K562 (cell line): ENCODE measurements at regions not wholly inside any gene's neighbourhood (a gene's known extent, or its start where the extent isn't known, plus 50 kb on each side); places are given as distances from the start of the nearest gene placed in this dataset.

Experiments used
- ATAC-seq: fragments of 200-7000 bp; cut with Tn5 transposase; 3 replicates; pipeline ENCODE4 v1.9.1; 2020; ENCODE audit warnings: moderate library complexity
- BruUV-seq: library from RNA; stranded (reverse); fragments of 400-500 nt; replicated peaks from 2 replicates; lab custom pipeline; 2021; lab: Mats Ljungman, UMichigan
- CTCF ChIA-PET: fragments of 300-600 bp; formaldehyde crosslinking; extraction: SDS; loops from one replicate; lab custom pipeline; 2021; ENCODE audit warnings: low intra/inter-chr PET ratio; lab: Yijun Ruan, JAX
- POLR2A ChIA-PET: fragments of 300-600, 350-650 bp; sonication (Branson Sonifier 250); formaldehyde crosslinking; extraction: SDS; loops from one replicate; lab custom pipeline; 2021; ENCODE audit warnings: antibody characterized with exemption, inconsistent platforms; lab: Yijun Ruan, JAX
- DNase-seq, 4 experiments: peaks; one replicate each; pipeline versions ENCODE4 v3.0.0 to v3.0.0-alpha.2; 2011 to 2018; ENCODE audit warnings: low spot score in 3 of 4, mixed read lengths in 3 of 4; ENCODE audit errors: extremely low read depth in 1 of 4
- FAIRE-seq: peaks from 2 replicates; lab custom pipeline; 2011; peaks lifted over from hg19 to GRCh38; lab: Jason Lieb, UNC
- H2AFZ ChIP-seq: 2 replicates; pipeline ENCODE4 v1.6.0; 2011; ENCODE audit warnings: low read depth, low read length, control low read depth, inconsistent platforms
- H3K27ac ChIP-seq: fragments of 200-600 bp; 3 replicates; pipeline ENCODE4 v1.8.0; 2011; ENCODE audit warnings: low read depth, mild to moderate bottlenecking, control low read depth, inconsistent platforms, low read length, moderate library complexity, mixed read lengths; ENCODE audit errors: extremely low read depth
- H3K27me3 ChIP-seq, 2 experiments: fragments of 300-600 bp in 1 of 2; 2 replicates in 1 of 2; 3 replicates in 1 of 2; pipeline versions ENCODE4 v1.6.0 to v1.8.0; 2011; ENCODE audit warnings: inconsistent platforms in 2 of 2, low read length in 2 of 2, mild to moderate bottlenecking in 1 of 2, mixed read lengths in 1 of 2, moderate library complexity in 1 of 2; ENCODE audit not compliant: control insufficient read depth in 2 of 2, insufficient read depth in 2 of 2
- H3K36me3 ChIP-seq: fragments of 300-600 bp; 3 replicates; pipeline ENCODE4 v1.8.0; 2011; ENCODE audit warnings: mild to moderate bottlenecking, low read length, inconsistent platforms; ENCODE audit not compliant: control insufficient read depth, insufficient read depth
- H3K4me1 ChIP-seq, 2 experiments: fragments of 200-600 bp in 1 of 2; replicated peaks in 1 of 2; 2 replicates in 1 of 2; 3 replicates in 1 of 2; pipeline versions ENCODE4 v1.5.1 to v1.8.0; 2011; ENCODE audit warnings: inconsistent platforms in 2 of 2, low read length in 2 of 2, mild to moderate bottlenecking in 1 of 2, mixed read lengths in 1 of 2, moderate library complexity in 1 of 2; ENCODE audit not compliant: control insufficient read depth in 2 of 2, insufficient read depth in 2 of 2
- H3K4me2 ChIP-seq: 2 replicates; pipeline ENCODE4 v1.6.1; 2011; ENCODE audit warnings: low read length, control low read depth, inconsistent platforms, mixed read lengths; ENCODE audit not compliant: insufficient read depth
- H3K4me3 ChIP-seq: fragments of 200-600 bp; sonication (generic), shearing (Covaris generic); 2 replicates; pipeline ENCODE4 v1.5.1; 2016; ENCODE audit warnings: control low read depth, inconsistent platforms
- H3K79me2 ChIP-seq: fragments of 200-600 bp; 3 replicates; pipeline ENCODE4 v1.8.0; 2011; ENCODE audit warnings: low read length, inconsistent platforms; ENCODE audit not compliant: control insufficient read depth, insufficient read depth
- H3K9ac ChIP-seq, 2 experiments: 2 replicates each; pipeline versions ENCODE4 v1.6.0 to v1.6.1; 2011; ENCODE audit warnings: low read depth in 2 of 2, low read length in 2 of 2, control low read depth in 1 of 2, inconsistent platforms in 1 of 2, mild to moderate bottlenecking in 1 of 2, mixed read lengths in 1 of 2; ENCODE audit not compliant: insufficient read depth in 1 of 2
- H3K9me1 ChIP-seq: one replicate; pipeline ENCODE4 v1.6.0; 2011; ENCODE audit warnings: inconsistent platforms, mild to moderate bottlenecking, low read length, moderate library complexity; ENCODE audit not compliant: control insufficient read depth, insufficient read depth
- H3K9me3 ChIP-seq: replicated peaks from 2 replicates; pipeline ENCODE4 v1.5.1; 2011; ENCODE audit warnings: low read depth, low read length, inconsistent platforms; ENCODE audit not compliant: control insufficient read depth, insufficient read depth
- H4K20me1 ChIP-seq: replicated peaks from 2 replicates; pipeline ENCODE4 v1.6.1; 2011; ENCODE audit warnings: low read length, inconsistent platforms, mixed read lengths; ENCODE audit not compliant: control insufficient read depth, insufficient read depth
- EHMT2 ChIP-seq: fragments of 450-650 bp; IDR thresholded peaks from 2 replicates; pipeline ENCODE4 v1.6.1; 2018; ENCODE audit warnings: antibody characterized with exemption
- ETS2 ChIP-seq: IDR thresholded peaks from 2 replicates; pipeline ENCODE4 v1.6.1; 2016; ENCODE audit warnings: borderline replicate concordance, missing genetic modification characterization, mild to moderate bottlenecking, moderate library complexity, missing compliant biosample characterization; ENCODE audit not compliant: poor library complexity, severe bottlenecking
- ETV5 ChIP-seq: sonication (generic); formaldehyde crosslinking; IDR thresholded peaks from 2 replicates; pipeline ENCODE4 v1.4.0; 2020; ENCODE audit warnings: low read depth, mild to moderate bottlenecking, missing genetic modification reagents
- HLTF ChIP-seq: fragments of 450-650 bp; IDR thresholded peaks from 2 replicates; pipeline ENCODE4 v1.6.1; 2016
- KHSRP ChIP-seq: fragments of 450-650 bp; IDR thresholded peaks from 2 replicates; pipeline ENCODE4 v1.6.1; 2017
- MCM7 ChIP-seq, 2 experiments: fragments of 450-650 bp; IDR thresholded peaks; 2 replicates each; pipeline ENCODE4 v1.6.1; 2016 to 2018
- NR4A1 ChIP-seq, 2 experiments: fragments of 250-450 bp in 1 of 2; fragments of 450-650 bp in 1 of 2; sonication (Bioruptor Pico) in 1 of 2; IDR thresholded peaks; 2 replicates each; pipeline versions ENCODE4 v1.4.0 to v1.6.1; 2016 to 2020; ENCODE audit warnings: mild to moderate bottlenecking in 2 of 2, missing compliant biosample characterization in 1 of 2, missing genetic modification characterization in 1 of 2, moderate library complexity in 1 of 2
- RB1 ChIP-seq: fragments of 450-650 bp; IDR thresholded peaks from 2 replicates; pipeline ENCODE4 v1.6.1; 2017; ENCODE audit warnings: low read depth, mild to moderate bottlenecking
- RFX1 ChIP-seq: fragments of 450-650 bp; IDR thresholded peaks from 2 replicates; pipeline ENCODE4 v1.6.1; 2016; ENCODE audit warnings: mild to moderate bottlenecking, moderate library complexity
- SAFB ChIP-seq: fragments of 200-400 bp; formaldehyde crosslinking; IDR thresholded peaks from 2 replicates; pipeline ENCODE4 v1.6.1; 2017; ENCODE audit warnings: low read depth, low read length, borderline replicate concordance
- SMAD2 ChIP-seq: fragments of 150-350 bp; IDR thresholded peaks from 2 replicates; pipeline ENCODE4 v1.6.1; 2014; ENCODE audit warnings: low read depth, mild to moderate bottlenecking, low read length
- SMARCE1 ChIP-seq: fragments of 450-650 bp; IDR thresholded peaks from 2 replicates; pipeline ENCODE4 v1.7.1; 2016; ENCODE audit warnings: mild to moderate bottlenecking
- TAF7 ChIP-seq: fragments of 450-650 bp; IDR thresholded peaks from 2 replicates; pipeline ENCODE4 v1.6.1; 2016; ENCODE audit warnings: missing genetic modification characterization, missing compliant biosample characterization
- TAL1 ChIP-seq: fragments of 450-650 bp; IDR thresholded peaks from 2 replicates; pipeline ENCODE4 v1.6.1; 2016; ENCODE audit warnings: mild to moderate bottlenecking
- TCF15 ChIP-seq: fragments of 250-450 bp; sonication (Bioruptor Pico); IDR thresholded peaks from 2 replicates; pipeline ENCODE4 v1.8.0; 2022; ENCODE audit warnings: moderate library complexity, mild to moderate bottlenecking, inconsistent platforms
- ZEB2 ChIP-seq: fragments of 450-650 bp; IDR thresholded peaks from 2 replicates; pipeline ENCODE4 v1.6.1; 2016
- ZNF134 ChIP-seq: fragments of 250-450 bp; sonication (Bioruptor Pico); conservative IDR thresholded peaks from 2 replicates; pipeline ENCODE4 v1.4.0; 2020
- ZNF589 ChIP-seq: fragments of 200-800 bp; sonication (Bioruptor generic); IDR thresholded peaks from 2 replicates; pipeline ENCODE4 v1.6.1; 2016; ENCODE audit warnings: low read depth, missing genetic modification characterization, missing compliant biosample characterization
- WGBS: fragments of 100-300 bp; shearing (Covaris generic); methylation state at CpG from one replicate; pipeline ENCODE4 v1.1.6; 2016; ENCODE audit warnings: low coverage, mixed read lengths; ENCODE audit not compliant: insufficient coverage; ENCODE audit errors: missing lambda C conversion rate; 5-methylcytosine and 5-hydroxymethylcytosine counted together
- in situ Hi-C: fragments of 300-500 bp; cut with MboI; formaldehyde crosslinking; loops from 4 replicates; pipeline ENCODE4 v1.15.0; 2018; ENCODE audit warnings: inconsistent platforms, mixed read lengths
- intact Hi-C: fragments of 100-400 bp; cut with micrococcal nuclease; formaldehyde crosslinking; loops from 2 replicates; pipeline ENCODE4 v1.14.2; 2022
- TF ChIP-seq, protein P1 (sequence below): fragments of 450-650 bp; conservative IDR thresholded peaks from 2 replicates; pipeline ENCODE4 v1.6.1; 2016; ENCODE audit warnings: missing genetic modification characterization, low read depth, mild to moderate bottlenecking, missing compliant biosample characterization, moderate library complexity
- TF ChIP-seq, protein P2 (sequence below): fragments of 450-650 bp; IDR thresholded peaks from 2 replicates; pipeline ENCODE4 v1.6.1; 2016; ENCODE audit warnings: borderline replicate concordance

DNA sequence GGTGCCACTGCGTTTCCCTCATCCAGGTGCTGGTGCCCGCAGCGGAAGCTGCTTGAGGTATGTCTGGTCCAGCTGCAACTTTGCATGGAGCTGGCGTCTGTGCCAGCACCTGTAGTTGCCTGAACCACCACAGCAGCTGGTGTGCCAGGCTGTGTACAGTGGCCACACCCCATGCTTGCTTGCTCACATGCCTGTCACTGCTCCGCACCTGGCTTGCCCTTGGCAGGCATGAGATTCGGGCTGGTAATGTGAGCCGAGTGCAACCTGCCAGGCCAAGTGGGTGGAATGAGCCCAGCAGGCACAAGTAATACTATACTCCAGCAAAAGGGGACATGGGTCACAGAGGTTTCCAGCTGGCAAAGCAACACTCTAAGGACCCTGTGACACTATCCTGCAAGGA is 1123.3 kb upstream of the ACVR2A start:
- Histone ChIP-seq H3K4me1 (no peaks in the 10 kb centered on the region), H2AFZ (no peak overlapping the region), H3K27ac (no peak overlapping the region), H3K79me2 (no peaks in the 10 kb centered on the region), H3K36me3 (no peaks in the 10 kb centered on the region), H3K4me2 (no peak overlapping the region), H3K9me3 (peaks cover 2% of the 10 kb centered on the region; the same call in 1 of the 2 replicates), H3K27me3 (no peaks in the 10 kb centered on the region), H3K9me1 (no peaks in the 10 kb centered on the region), H3K9ac (no peak overlapping the region), H3K4me3 (no peak overlapping the region), H4K20me1 (no peaks in the 10 kb centered on the region)
- no peak for ATAC-seq
- TF ChIP-seq, protein P1, sequence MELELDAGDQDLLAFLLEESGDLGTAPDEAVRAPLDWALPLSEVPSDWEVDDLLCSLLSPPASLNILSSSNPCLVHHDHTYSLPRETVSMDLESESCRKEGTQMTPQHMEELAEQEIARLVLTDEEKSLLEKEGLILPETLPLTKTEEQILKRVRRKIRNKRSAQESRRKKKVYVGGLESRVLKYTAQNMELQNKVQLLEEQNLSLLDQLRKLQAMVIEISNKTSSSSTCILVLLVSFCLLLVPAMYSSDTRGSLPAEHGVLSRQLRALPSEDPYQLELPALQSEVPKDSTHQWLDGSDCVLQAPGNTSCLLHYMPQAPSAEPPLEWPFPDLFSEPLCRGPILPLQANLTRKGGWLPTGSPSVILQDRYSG (tag) = no peak
- TF ChIP-seq RFX1 (no peak), ZEB2 (no peak), EHMT2 (no peak), RB1 (no peak), TAL1 (no peak), ZNF134 (CRISPR knock-in tag) (no peak), SMARCE1 (no peak), ZNF589 (CRISPR knock-in tag) (no peak), HLTF (no peak), ETV5 (no peak), MCM7 (IDR thresholded peaks at IDR 0.05) (no peak), KHSRP (no peak), TCF15 (CRISPR knock-in tag) (no peak), TAF7 (tag) (no peak), SMAD2 (no peak), NR4A1 (CRISPR knock-in tag; IDR thresholded peaks at IDR 0.05) (no peak), NR4A1 (tag; IDR thresholded peaks at IDR 0.05) (no peak), SAFB (no peak), ETS2 (no peak)
- TF ChIP-seq, protein P2, sequence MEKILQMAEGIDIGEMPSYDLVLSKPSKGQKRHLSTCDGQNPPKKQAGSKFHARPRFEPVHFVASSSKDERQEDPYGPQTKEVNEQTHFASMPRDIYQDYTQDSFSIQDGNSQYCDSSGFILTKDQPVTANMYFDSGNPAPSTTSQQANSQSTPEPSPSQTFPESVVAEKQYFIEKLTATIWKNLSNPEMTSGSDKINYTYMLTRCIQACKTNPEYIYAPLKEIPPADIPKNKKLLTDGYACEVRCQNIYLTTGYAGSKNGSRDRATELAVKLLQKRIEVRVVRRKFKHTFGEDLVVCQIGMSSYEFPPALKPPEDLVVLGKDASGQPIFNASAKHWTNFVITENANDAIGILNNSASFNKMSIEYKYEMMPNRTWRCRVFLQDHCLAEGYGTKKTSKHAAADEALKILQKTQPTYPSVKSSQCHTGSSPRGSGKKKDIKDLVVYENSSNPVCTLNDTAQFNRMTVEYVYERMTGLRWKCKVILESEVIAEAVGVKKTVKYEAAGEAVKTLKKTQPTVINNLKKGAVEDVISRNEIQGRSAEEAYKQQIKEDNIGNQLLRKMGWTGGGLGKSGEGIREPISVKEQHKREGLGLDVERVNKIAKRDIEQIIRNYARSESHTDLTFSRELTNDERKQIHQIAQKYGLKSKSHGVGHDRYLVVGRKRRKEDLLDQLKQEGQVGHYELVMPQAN = no peak
- no peak for FAIRE-seq
- intact Hi-C loops = no loop called here
- no peak for DNase-seq
- POLR2A ChIA-PET = no interaction called here
- WGBS = 0% methylated on average over 7 of the region's 7 CpGs
- CTCF ChIA-PET = no interaction called here
- in situ Hi-C loops = no loop called here
- BruUV-seq = no TSS peak
